Activated T-cell treated with anti-CD3 and anti-CD28 coated beads, Interleukin-2, amount 50 U/mL, for 4 hours (primary cell): ENCODE measurements at regions not wholly inside any gene's neighbourhood (a gene's known extent, or its start where the extent isn't known, plus 50 kb on each side); places are given as distances from the start of the nearest gene placed in this dataset.

ENCODE experiments used
- ATAC-seq, 2 donors: fragments of 200-7000 bp; cut with Tn5 transposase; one replicate each; pipeline ENCODE4 v1.10.0; 2021
- DNase-seq: peaks from one replicate; pipeline ENCODE4 v3.0.0-alpha.2; 2020
- H3K27me3 Mint-ChIP-seq: one replicate; pipeline ENCODE4 v1.8.0; 2021; ENCODE audit warnings: low read depth, mixed read lengths
- H3K36me3 Mint-ChIP-seq: one replicate; pipeline ENCODE4 v1.8.0; 2022; ENCODE audit warnings: mixed read lengths; ENCODE audit not compliant: insufficient read depth
- H3K4me1 Mint-ChIP-seq: one replicate; pipeline ENCODE4 v1.8.0; 2021; ENCODE audit warnings: low read depth, mixed read lengths
- H3K4me3 Mint-ChIP-seq: one replicate; pipeline ENCODE4 v1.8.0; 2021; ENCODE audit warnings: mild to moderate bottlenecking, moderate library complexity, mixed read lengths
- H3K9me3 Mint-ChIP-seq: one replicate; pipeline ENCODE4 v1.8.0; 2021; ENCODE audit warnings: mixed read lengths

- Mint-ChIP-seq H3K36me3 (no peaks in the 10 kb centered on the region), H3K27me3 (peaks cover 9% of the 10 kb centered on the region), H3K4me1 (no peaks in the 10 kb centered on the region), H3K9me3 (no peaks in the 10 kb centered on the region), H3K4me3 (no peak overlapping the region)
- DNase-seq, result no peak
- ATAC-seq, result no peak
These were observed 55.5 kb upstream of the IRX3 start for GRCh38 chr16:54341892-54342776.

- no peak for ATAC-seq
- Mint-ChIP-seq H3K4me1 (no peaks in the 10 kb centered on the region), H3K27me3 (peaks cover 11% of the 10 kb centered on the region), H3K36me3 (no peaks in the 10 kb centered on the region), H3K4me3 (no peak overlapping the region), H3K9me3 (no peaks in the 10 kb centered on the region)
- DNase-seq, result no peak
These were observed 53.9 kb upstream of the IRX3 start for GRCh38 chr16:54340531-54340930.

- H3K4me1 Mint-ChIP-seq, result no peaks in the 10 kb centered on the region
- no peaks in the 10 kb centered on the region for H3K36me3 Mint-ChIP-seq
- H3K4me3 Mint-ChIP-seq, result no peak overlapping the region
- no peak for ATAC-seq
- peaks cover 15% of the 10 kb centered on the region for H3K27me3 Mint-ChIP-seq
- H3K9me3 Mint-ChIP-seq, result no peaks in the 10 kb centered on the region
- no peak for DNase-seq
These were observed 50.1 kb upstream of the IRX3 start for GRCh38 chr16:54336631-54337204.
